ENCODE measurements at regions not wholly inside any gene's neighbourhood (a gene's known extent, or its start where the extent isn't known, plus 50 kb on each side); places are given as distances from the start of the nearest gene placed in this dataset.

- no peak overlapping the region for H3K4me3 ChIP-seq (ENCODE audit: low read depth, low read length)
- CTCF ChIA-PET = no interaction called here
- H3K36me3 ChIP-seq (ENCODE audit: control insufficient read depth in 2 of 2, insufficient read depth in 1 of 2, low read length in 2 of 2) = no peaks in the 10 kb centered on the region
- H3K27ac ChIP-seq (ENCODE audit: extremely low read depth, low read depth, low read length) = no peak overlapping the region
- POLR2A ChIA-PET = no interaction called here
- no peak for TF ChIP-seq ZNF221 (tag by site-specific recombination; IDR thresholded peaks at IDR 0.05; ENCODE audit: borderline replicate concordance)
- no peak for TF ChIP-seq ZNF747 (tag by site-specific recombination; IDR thresholded peaks at IDR 0.05)
- no peak for TF ChIP-seq ZNF19 (tag by site-specific recombination; IDR thresholded peaks at IDR 0.05; ENCODE audit: low read depth)
- TF ChIP-seq KLF7 (tag by site-specific recombination; IDR thresholded peaks at IDR 0.05; ENCODE audit: borderline replicate concordance) = no peak
- no peak for TF ChIP-seq KLF16 (tag by site-specific recombination; IDR thresholded peaks at IDR 0.05)
- no peak for TF ChIP-seq ZNF350 (tag by site-specific recombination; IDR thresholded peaks at IDR 0.05)
- TF ChIP-seq KLF10 (tag by site-specific recombination; IDR thresholded peaks at IDR 0.05) = no peak
- no peak for TF ChIP-seq YY2 (tag by site-specific recombination; IDR thresholded peaks at IDR 0.05)
- TF ChIP-seq ZBTB1 (tag by site-specific recombination; IDR thresholded peaks at IDR 0.05) = no peak
- no peak for TF ChIP-seq ZNF391 (tag by site-specific recombination; IDR thresholded peaks at IDR 0.05; ENCODE audit: borderline replicate concordance, low read depth)
- H3K4me1 ChIP-seq (ENCODE audit: control insufficient read depth, insufficient read depth, low read length) = no peaks in the 10 kb centered on the region
- H3K9me3 ChIP-seq (ENCODE audit: control insufficient read depth, insufficient read depth, low read depth, low read length) = no peaks in the 10 kb centered on the region
These were observed 51.6 kb upstream of the THSD7B start for GRCh38 chr2:136713739-136714138.

GRCh38 chr2:136705336-136705735 is 60.0 kb upstream of the THSD7B start:
- ChIA-PET CTCF (no interaction called here), POLR2A (no interaction called here)
- no peak for TF ChIP-seq ZBTB7A (tag by site-specific recombination; IDR thresholded peaks at IDR 0.05; ENCODE audit: low read depth)
- no peak for TF ChIP-seq WT1 (tag by site-specific recombination; IDR thresholded peaks at IDR 0.05)
- no peak for TF ChIP-seq TRIM28 (IDR thresholded peaks at IDR 0.05; ENCODE audit: borderline replicate concordance, low read length)
- no peak for TF ChIP-seq PATZ1 (tag by site-specific recombination; IDR thresholded peaks at IDR 0.05)
- no peak for TF ChIP-seq ZNF529 (tag by site-specific recombination; IDR thresholded peaks at IDR 0.05; ENCODE audit: insufficient replicate concordance)
- TF ChIP-seq HIC1 (tag by site-specific recombination; IDR thresholded peaks at IDR 0.05) = no peak
- TF ChIP-seq ZNF37A (tag by site-specific recombination; IDR thresholded peaks at IDR 0.05) = no peak
- Histone ChIP-seq H3K4me1 (ENCODE audit: control insufficient read depth, insufficient read depth, low read length) (no peaks in the 10 kb centered on the region), H3K9me3 (ENCODE audit: control insufficient read depth, insufficient read depth, low read depth, low read length) (no peaks in the 10 kb centered on the region), H3K36me3 (ENCODE audit: control insufficient read depth in 2 of 2, insufficient read depth in 1 of 2, low read length in 2 of 2) (no peaks in the 10 kb centered on the region), H3K27ac (ENCODE audit: extremely low read depth, low read depth, low read length) (no peak overlapping the region), H3K4me3 (ENCODE audit: low read depth, low read length) (no peak overlapping the region)

- CTCF ChIA-PET = no interaction called here
- POLR2A ChIA-PET = no interaction called here
- no peaks in the 10 kb centered on the region for H3K4me1 ChIP-seq (ENCODE audit: control insufficient read depth, insufficient read depth, low read length)
- TF ChIP-seq PRDM1 (tag by site-specific recombination; IDR thresholded peaks at IDR 0.05) (no peak), ZNF449 (tag by site-specific recombination; IDR thresholded peaks at IDR 0.05) (no peak), ZNF488 (tag by site-specific recombination; IDR thresholded peaks at IDR 0.05) (no peak), ZNF785 (tag by site-specific recombination; IDR thresholded peaks at IDR 0.05) (no peak), ZNF561 (tag by site-specific recombination; IDR thresholded peaks at IDR 0.05; ENCODE audit: borderline replicate concordance) (no peak), ZNF596 (tag by site-specific recombination; IDR thresholded peaks at IDR 0.05) (no peak), ZNF169 (tag by site-specific recombination; IDR thresholded peaks at IDR 0.05) (no peak), ZNF501 (tag by site-specific recombination; IDR thresholded peaks at IDR 0.05) (no peak), MEIS1 (CRISPR knock-in tag; IDR thresholded peaks at IDR 0.05; ENCODE audit: borderline replicate concordance) (no peak)
These were observed 62.1 kb upstream of the THSD7B start for GRCh38 chr2:136703214-136703613.

More at GRCh38 chr2:136703214-136703613, 62.1 kb upstream of the THSD7B start:
- Histone ChIP-seq H3K9me3 (ENCODE audit: control insufficient read depth, insufficient read depth, low read depth, low read length) (no peaks in the 10 kb centered on the region), H3K4me3 (ENCODE audit: low read depth, low read length) (no peak overlapping the region), H3K36me3 (ENCODE audit: control insufficient read depth in 2 of 2, insufficient read depth in 1 of 2, low read length in 2 of 2) (no peaks in the 10 kb centered on the region), H3K27ac (ENCODE audit: extremely low read depth, low read depth, low read length) (no peak overlapping the region)
